ENCODE measurements at regions not wholly inside any gene's neighbourhood (a gene's known extent, or its start where the extent isn't known, plus 50 kb on each side); places are given as distances from the start of the nearest gene placed in this dataset.

- H3K4me3 ChIP-seq, result no peak overlapping the region
- intact Hi-C loops (cut with micrococcal nuclease), result no loop called here
Measured at GRCh38 chr18:64695851-64696553, 547.1 kb upstream of the LINC00305 start.

GRCh38 chr18:64693766-64694165 is 544.9 kb upstream of the LINC00305 start:
- no peak for TF ChIP-seq CTCF (IDR thresholded peaks at IDR 0.05; ENCODE audit: borderline replicate concordance)
- intact Hi-C loops (cut with micrococcal nuclease), result no loop called here
- Histone ChIP-seq H3K4me1 (no peaks in the 10 kb centered on the region), H3K27me3 (ENCODE audit: low read depth) (no peaks in the 10 kb centered on the region), H3K4me3 (no peak overlapping the region), H3K27ac (replicated peaks) (no peak overlapping the region), H3K36me3 (no peaks in the 10 kb centered on the region), H3K9me3 (replicated peaks) (no peaks in the 10 kb centered on the region)
- no peak for DNase-seq

More at GRCh38 chr18:64695851-64696553, 547.1 kb upstream of the LINC00305 start:
- no peaks in the 10 kb centered on the region for H3K36me3 ChIP-seq
- no peak for DNase-seq
- H3K4me1 ChIP-seq, result no peaks in the 10 kb centered on the region
- H3K27ac ChIP-seq (replicated peaks), result no peak overlapping the region
- TF ChIP-seq CTCF (IDR thresholded peaks at IDR 0.05; ENCODE audit: borderline replicate concordance), result no peak
- no peaks in the 10 kb centered on the region for H3K9me3 ChIP-seq (replicated peaks)
- no peaks in the 10 kb centered on the region for H3K27me3 ChIP-seq (ENCODE audit: low read depth)

GRCh38 chr18:64692826-64693225 is 543.9 kb upstream of the LINC00305 start:
- H3K9me3 ChIP-seq (replicated peaks), result peaks cover 3% of the 10 kb centered on the region

GRCh38 chr18:64679121-64679520 is 530.2 kb upstream of the LINC00305 start:
- DNase-seq, result no peak
- Histone ChIP-seq H3K27ac (replicated peaks) (no peak overlapping the region), H3K27me3 (ENCODE audit: low read depth) (no peaks in the 10 kb centered on the region), H3K4me1 (no peaks in the 10 kb centered on the region), H3K36me3 (no peaks in the 10 kb centered on the region), H3K4me3 (no peak overlapping the region), H3K9me3 (replicated peaks) (no peaks in the 10 kb centered on the region)
- no peak for TF ChIP-seq CTCF (IDR thresholded peaks at IDR 0.05; ENCODE audit: borderline replicate concordance)
- intact Hi-C loops (cut with micrococcal nuclease), result no loop called here

More at GRCh38 chr18:64692826-64693225, 543.9 kb upstream of the LINC00305 start:
- Histone ChIP-seq H3K27ac (replicated peaks) (no peak overlapping the region), H3K4me3 (no peak overlapping the region), H3K36me3 (no peaks in the 10 kb centered on the region), H3K27me3 (ENCODE audit: low read depth) (no peaks in the 10 kb centered on the region), H3K4me1 (no peaks in the 10 kb centered on the region)
- no peak for TF ChIP-seq CTCF (IDR thresholded peaks at IDR 0.05; ENCODE audit: borderline replicate concordance)
- DNase-seq, result no peak
- intact Hi-C loops (cut with micrococcal nuclease), result no loop called here

- H3K27ac ChIP-seq (replicated peaks), result no peak overlapping the region
- H3K27me3 ChIP-seq (ENCODE audit: low read depth), result no peaks in the 10 kb centered on the region
- no peak for DNase-seq
- no peaks in the 10 kb centered on the region for H3K9me3 ChIP-seq (replicated peaks)
- intact Hi-C loops (cut with micrococcal nuclease), result no loop called here
- H3K36me3 ChIP-seq, result no peaks in the 10 kb centered on the region
- H3K4me1 ChIP-seq, result no peaks in the 10 kb centered on the region
- H3K4me3 ChIP-seq, result no peak overlapping the region
- TF ChIP-seq CTCF (IDR thresholded peaks at IDR 0.05; ENCODE audit: borderline replicate concordance), result no peak
Measured at GRCh38 chr18:64678048-64678447, 529.2 kb upstream of the LINC00305 start.
